HG02642 (cell line): ENCODE measurements at regions not wholly inside any gene's neighbourhood (a gene's known extent, or its start where the extent isn't known, plus 50 kb on each side); places are given as distances from the start of the nearest gene placed in this dataset.

ENCODE experiments used
- ATAC-seq: cut with Tn5 transposase; IDR thresholded peaks from one replicate; pipeline ENCODE4 v1.9.1; 2021; ENCODE audit warnings: mild to moderate bottlenecking; ENCODE audit not compliant: unreplicated experiment, poor library complexity

DNA sequence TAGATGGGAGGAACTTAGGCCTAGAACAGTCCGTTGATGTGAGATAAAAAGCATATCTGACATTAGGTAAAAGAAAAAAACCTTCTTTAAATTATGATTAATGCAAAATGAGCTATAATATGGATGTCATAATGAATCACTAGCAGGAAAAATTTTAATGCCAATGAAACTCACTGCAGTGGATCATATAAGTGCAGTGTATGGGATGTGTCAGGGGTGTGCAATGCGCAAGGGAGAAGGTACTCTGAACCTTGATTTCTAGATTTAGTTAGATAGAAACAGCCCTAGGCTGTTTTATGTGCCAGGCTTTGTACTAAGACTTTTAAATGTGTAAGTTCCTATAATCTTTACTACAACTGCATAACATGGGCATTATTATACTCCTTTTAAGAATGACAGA lies 50.4 kb upstream of the NXPH2 start:
- no peak for ATAC-seq
